ENCODE measurements at regions not wholly inside any gene's neighbourhood (a gene's known extent, or its start where the extent isn't known, plus 50 kb on each side); places are given as distances from the start of the nearest gene placed in this dataset.
A peak's percentile ranks its signal among the peaks of the same experiment; 100 is the strongest.

- Histone ChIP-seq H3K4me3 (ENCODE audit: low read depth, low read length) (no peak overlapping the region), H3K36me3 (ENCODE audit: control insufficient read depth, insufficient read depth, low read length) (no peaks in the 10 kb centered on the region), H3K27me3 (ENCODE audit: control insufficient read depth, insufficient read depth, low read length) (no peaks in the 10 kb centered on the region)
- DNase-seq (ENCODE audit: low read depth) (no peak), FAIRE-seq (no peak)
- TF ChIP-seq CTCF (IDR thresholded peaks at IDR 0.05; ENCODE audit: insufficient read depth, low read length, severe bottlenecking): no peak
Observed at GRCh38 chr12:131491155-131491554, 219.7 kb upstream of the SFSWAP start.

- no peak overlapping the region for H3K4me3 ChIP-seq (ENCODE audit: low read depth, low read length)
- no peak for TF ChIP-seq CTCF (IDR thresholded peaks at IDR 0.05; ENCODE audit: insufficient read depth, low read length, severe bottlenecking)
- FAIRE-seq: no peak
- no peaks in the 10 kb centered on the region for H3K36me3 ChIP-seq (ENCODE audit: control insufficient read depth, insufficient read depth, low read length)
- DNase-seq (ENCODE audit: low read depth): no peak
- H3K27me3 ChIP-seq (ENCODE audit: control insufficient read depth, insufficient read depth, low read length): no peaks in the 10 kb centered on the region
Observed at GRCh38 chr12:131491916-131492490, 218.9 kb upstream of the SFSWAP start.

GRCh38 chr12:131493068-131493826, 217.6 kb upstream of the SFSWAP start:
- no peaks in the 10 kb centered on the region for H3K27me3 ChIP-seq (ENCODE audit: control insufficient read depth, insufficient read depth, low read length)
- no peaks in the 10 kb centered on the region for H3K36me3 ChIP-seq (ENCODE audit: control insufficient read depth, insufficient read depth, low read length)
- no peak overlapping the region for H3K4me3 ChIP-seq (ENCODE audit: low read depth, low read length)
- FAIRE-seq (no peak), DNase-seq (ENCODE audit: low read depth) (no peak)
- no peak for TF ChIP-seq CTCF (IDR thresholded peaks at IDR 0.05; ENCODE audit: insufficient read depth, low read length, severe bottlenecking)

- DNase-seq (ENCODE audit: low read depth): no peak
- no peak for TF ChIP-seq CTCF (IDR thresholded peaks at IDR 0.05; ENCODE audit: insufficient read depth, low read length, severe bottlenecking)
- Histone ChIP-seq H3K4me3 (ENCODE audit: low read depth, low read length) (no peak overlapping the region), H3K36me3 (ENCODE audit: control insufficient read depth, insufficient read depth, low read length) (no peaks in the 10 kb centered on the region), H3K27me3 (ENCODE audit: control insufficient read depth, insufficient read depth, low read length) (no peaks in the 10 kb centered on the region)
- no peak for FAIRE-seq
Observed at GRCh38 chr12:131494216-131494615, 216.7 kb upstream of the SFSWAP start.

GRCh38 chr12:131494741-131495524, 216.0 kb upstream of the SFSWAP start:
- no peaks in the 10 kb centered on the region for H3K27me3 ChIP-seq (ENCODE audit: control insufficient read depth, insufficient read depth, low read length)
- DNase-seq (ENCODE audit: low read depth) (no peak), FAIRE-seq (peak; percentile 83)
- H3K36me3 ChIP-seq (ENCODE audit: control insufficient read depth, insufficient read depth, low read length): no peaks in the 10 kb centered on the region
- no peak for TF ChIP-seq CTCF (IDR thresholded peaks at IDR 0.05; ENCODE audit: insufficient read depth, low read length, severe bottlenecking)
- no peak overlapping the region for H3K4me3 ChIP-seq (ENCODE audit: low read depth, low read length)
